Activated naive CD4-positive, alpha-beta T cell treated with anti-CD3 and anti-CD28 coated beads, Interleukin-2, amount 10 ng/mL, durations not matched to agents 7 days and 5 days (primary cell): ENCODE measurements at regions not wholly inside any gene's neighbourhood (a gene's known extent, or its start where the extent isn't known, plus 50 kb on each side); places are given as distances from the start of the nearest gene placed in this dataset.

Experiments used
- CTCF ChIA-PET: fragments of 350-600 bp; sonication (Branson Sonifier 250); formaldehyde crosslinking; loops from one replicate; lab custom pipeline; 2021; ENCODE audit warnings: antibody characterized with exemption; lab: Charles Lee
- DNase-seq: peaks from one replicate; pipeline ENCODE4 v3.0.0-alpha.2; 2020
- H3K27ac Mint-ChIP-seq: one replicate; pipeline ENCODE4 v1.8.0; 2021; ENCODE audit warnings: mild to moderate bottlenecking, moderate library complexity, mixed read lengths
- H3K27me3 Mint-ChIP-seq: one replicate; pipeline ENCODE4 v1.8.0; 2021; ENCODE audit warnings: mild to moderate bottlenecking, mixed read lengths
- H3K36me3 Mint-ChIP-seq: one replicate; pipeline ENCODE4 v1.8.0; 2021; ENCODE audit warnings: mixed read lengths
- H3K4me1 Mint-ChIP-seq: one replicate; pipeline ENCODE4 v1.8.0; 2021; ENCODE audit warnings: mixed read lengths
- H3K4me3 Mint-ChIP-seq: one replicate; pipeline ENCODE4 v1.8.0; 2021; ENCODE audit warnings: mild to moderate bottlenecking, moderate library complexity, mixed read lengths
- H3K9me3 Mint-ChIP-seq: one replicate; pipeline ENCODE4 v1.8.0; 2021; ENCODE audit warnings: mixed read lengths

DNA sequence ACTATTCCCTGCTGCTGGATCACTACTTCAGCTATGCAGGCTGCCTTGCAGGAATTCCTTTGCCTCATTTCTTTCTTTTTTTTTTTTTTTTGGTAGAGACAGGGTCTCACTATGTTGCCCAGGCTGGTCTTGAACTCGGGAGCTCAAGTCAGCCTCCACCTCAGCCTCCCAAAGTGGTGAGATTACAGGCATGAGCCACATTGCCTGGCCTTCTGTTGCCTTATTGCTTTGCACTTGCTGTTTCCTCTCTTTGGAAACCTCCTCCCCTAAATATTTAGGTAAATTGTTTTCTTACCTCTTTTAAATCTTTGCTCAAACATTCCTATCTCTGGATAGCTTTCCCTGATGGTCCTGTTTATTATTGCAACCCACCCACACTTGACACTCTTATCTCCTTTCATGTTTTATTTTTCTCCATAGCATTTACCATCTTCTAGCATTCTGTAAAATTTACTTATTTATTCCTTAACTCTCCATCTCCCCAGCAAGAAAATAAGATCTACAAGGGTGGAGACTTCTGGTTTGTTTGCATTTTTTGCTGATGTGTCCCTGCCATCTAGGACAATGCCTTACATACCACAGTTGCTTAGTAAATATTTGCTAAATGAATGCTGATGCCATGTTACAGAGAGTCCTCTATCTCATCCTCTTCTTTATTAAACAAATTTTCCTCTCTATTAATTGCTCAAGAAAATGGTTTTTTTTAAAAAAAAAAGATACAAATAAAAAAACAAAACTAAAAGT is 134.8 kb downstream of the P2RY1 start:
- CTCF ChIA-PET, result no interaction called here
- Mint-ChIP-seq H3K4me3 (no peak overlapping the region), H3K27ac (no peak overlapping the region), H3K9me3 (no peaks in the 10 kb centered on the region), H3K27me3 (no peaks in the 10 kb centered on the region), H3K36me3 (no peaks in the 10 kb centered on the region), H3K4me1 (no peaks in the 10 kb centered on the region)
- DNase-seq, result no peak

DNA sequence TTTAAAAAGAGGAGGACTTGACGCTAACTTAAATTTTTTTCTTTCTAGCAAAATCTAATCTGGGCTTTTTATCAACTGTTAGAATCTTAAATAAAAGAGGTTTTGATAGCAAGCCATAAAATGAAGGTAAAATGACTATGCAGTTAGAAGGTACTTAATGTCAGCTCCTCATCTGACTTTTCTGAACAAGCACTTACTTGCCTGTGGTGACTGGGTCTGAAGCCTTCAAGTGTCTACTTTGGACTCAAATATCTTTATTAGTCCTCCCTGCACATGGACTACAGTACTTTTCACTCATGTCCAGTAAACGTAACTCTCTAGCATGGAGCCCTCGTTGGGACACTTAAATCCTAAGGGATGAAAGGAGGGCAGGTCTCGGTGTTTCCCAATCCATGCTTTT is 135.9 kb downstream of the P2RY1 start:
- no peak overlapping the region for H3K4me3 Mint-ChIP-seq
- no peaks in the 10 kb centered on the region for H3K27me3 Mint-ChIP-seq
- no peak overlapping the region for H3K27ac Mint-ChIP-seq
- no peaks in the 10 kb centered on the region for H3K36me3 Mint-ChIP-seq
- CTCF ChIA-PET, result no interaction called here
- H3K9me3 Mint-ChIP-seq, result no peaks in the 10 kb centered on the region
- H3K4me1 Mint-ChIP-seq, result no peaks in the 10 kb centered on the region
- no peak for DNase-seq

DNA sequence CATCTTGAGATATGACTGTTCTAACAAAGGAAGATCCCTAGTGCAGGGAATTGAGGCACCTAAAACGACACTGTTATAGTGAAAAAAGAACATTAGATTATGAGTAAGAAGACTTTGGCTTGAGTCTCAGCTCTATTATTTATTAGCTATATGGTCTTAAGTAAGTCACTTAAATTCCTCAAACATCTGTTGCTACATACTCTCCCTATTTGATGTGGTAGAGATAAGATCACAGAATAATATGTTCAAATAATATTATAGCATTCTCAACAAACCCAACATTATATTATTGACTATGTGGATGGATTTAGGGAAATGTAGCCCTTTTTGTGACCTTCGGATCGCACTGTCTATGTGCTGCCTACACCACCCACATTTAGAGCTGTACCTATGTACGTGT is 136.9 kb downstream of the P2RY1 start:
- Mint-ChIP-seq H3K27me3 (no peaks in the 10 kb centered on the region), H3K4me3 (no peak overlapping the region), H3K9me3 (no peaks in the 10 kb centered on the region), H3K4me1 (no peaks in the 10 kb centered on the region), H3K27ac (no peak overlapping the region), H3K36me3 (no peaks in the 10 kb centered on the region)
- no peak for DNase-seq
- CTCF ChIA-PET, result no interaction called here

DNA sequence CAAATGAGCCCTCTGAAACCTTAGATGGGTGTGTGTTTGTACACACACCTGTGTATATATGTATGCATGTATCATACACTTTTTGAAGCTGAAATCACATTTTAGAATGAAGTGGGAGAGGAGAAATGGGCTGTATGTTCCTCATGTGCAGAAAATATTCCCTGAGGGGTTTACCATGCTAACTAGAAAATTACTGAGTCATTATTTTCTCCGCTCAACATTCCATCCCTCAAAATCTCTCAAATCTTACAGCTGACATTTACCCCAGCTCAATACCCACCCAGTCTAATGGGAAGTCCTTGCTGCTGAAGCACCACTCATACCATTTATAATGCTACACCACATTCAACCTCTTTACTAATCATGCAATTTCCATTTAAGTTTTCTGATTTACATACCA is 138.6 kb downstream of the P2RY1 start:
- Mint-ChIP-seq H3K9me3 (no peaks in the 10 kb centered on the region), H3K27ac (no peak overlapping the region), H3K27me3 (peaks cover 3% of the 10 kb centered on the region), H3K36me3 (no peaks in the 10 kb centered on the region), H3K4me3 (no peak overlapping the region), H3K4me1 (no peaks in the 10 kb centered on the region)
- CTCF ChIA-PET, result interaction anchor here (0.5 kb wide), 1 partner anchor 77 kb away, joined by 3 read pairs; no protein-coding TSS in a partner anchor
- no peak for DNase-seq

DNA sequence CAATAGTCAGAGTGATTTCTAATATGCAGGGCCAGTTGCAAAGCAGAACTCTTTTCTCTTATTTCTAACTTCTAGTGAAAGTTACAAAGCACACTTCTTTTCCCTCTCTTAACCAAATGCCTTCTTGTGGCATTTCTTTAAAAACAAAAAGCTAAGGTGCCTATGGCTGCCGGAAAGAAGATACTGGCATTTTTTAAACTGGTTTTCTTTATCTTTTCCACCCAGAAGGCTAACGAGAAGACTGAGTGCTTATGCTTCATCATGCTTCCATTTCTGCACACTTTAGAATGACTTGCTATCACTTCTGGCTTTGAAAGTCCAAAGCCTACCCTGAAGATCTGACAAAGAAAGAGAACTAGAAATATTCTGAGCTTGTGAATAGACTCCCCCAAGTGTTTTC is 141.3 kb downstream of the P2RY1 start:
- Mint-ChIP-seq H3K4me1 (no peaks in the 10 kb centered on the region), H3K4me3 (no peak overlapping the region), H3K36me3 (no peaks in the 10 kb centered on the region), H3K27me3 (peaks cover 5% of the 10 kb centered on the region), H3K27ac (no peak overlapping the region), H3K9me3 (no peaks in the 10 kb centered on the region)
- DNase-seq, result no peak
- CTCF ChIA-PET, result no interaction called here

DNA sequence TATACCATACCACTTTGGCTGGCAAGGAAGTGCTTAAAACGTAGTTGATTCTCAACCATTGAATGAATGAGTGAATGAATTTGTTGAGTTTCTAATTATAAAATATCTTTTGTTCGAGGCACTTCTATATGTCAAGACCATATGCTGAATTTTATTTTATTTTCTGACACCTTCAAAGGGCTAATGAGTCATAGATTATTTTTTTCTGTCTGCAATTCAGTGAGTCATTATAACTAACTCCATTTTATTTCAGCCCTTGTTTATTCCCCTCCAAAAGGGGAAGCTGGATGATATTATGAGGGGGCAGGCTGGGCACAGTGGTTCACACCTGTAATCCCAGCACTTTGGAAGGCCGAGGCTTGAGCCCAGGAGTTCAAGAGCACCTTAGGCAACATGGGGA is 142.4 kb downstream of the P2RY1 start:
- Mint-ChIP-seq H3K4me3 (no peak overlapping the region), H3K36me3 (no peaks in the 10 kb centered on the region), H3K27ac (no peak overlapping the region), H3K9me3 (no peaks in the 10 kb centered on the region), H3K27me3 (peaks cover 5% of the 10 kb centered on the region), H3K4me1 (no peaks in the 10 kb centered on the region)
- CTCF ChIA-PET, result no interaction called here
- DNase-seq, result no peak

DNA sequence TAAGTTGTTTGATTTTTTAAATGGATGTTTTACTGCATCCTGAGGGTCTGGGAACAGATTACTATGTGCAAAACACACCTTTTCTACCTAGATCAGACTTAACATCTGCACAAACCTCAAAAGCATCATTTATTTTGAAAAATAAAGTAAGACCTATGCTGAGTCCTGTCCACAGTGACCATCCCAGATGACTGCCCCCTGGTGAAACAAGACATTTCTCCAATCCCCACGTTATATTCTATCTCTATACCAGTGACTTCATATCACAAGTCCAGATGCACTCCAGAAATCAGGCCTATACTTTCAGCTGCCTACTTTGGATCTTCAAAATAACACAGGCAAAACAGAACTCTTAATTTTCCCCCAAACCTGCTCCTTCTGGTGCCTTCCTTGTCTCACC is 143.2 kb downstream of the P2RY1 start:
- no peaks in the 10 kb centered on the region for H3K36me3 Mint-ChIP-seq
- H3K27ac Mint-ChIP-seq, result no peak overlapping the region
- H3K4me1 Mint-ChIP-seq, result no peaks in the 10 kb centered on the region
- no peak for DNase-seq
- no peaks in the 10 kb centered on the region for H3K9me3 Mint-ChIP-seq
- no peak overlapping the region for H3K4me3 Mint-ChIP-seq
- CTCF ChIA-PET, result no interaction called here
- peaks cover 5% of the 10 kb centered on the region for H3K27me3 Mint-ChIP-seq

DNA sequence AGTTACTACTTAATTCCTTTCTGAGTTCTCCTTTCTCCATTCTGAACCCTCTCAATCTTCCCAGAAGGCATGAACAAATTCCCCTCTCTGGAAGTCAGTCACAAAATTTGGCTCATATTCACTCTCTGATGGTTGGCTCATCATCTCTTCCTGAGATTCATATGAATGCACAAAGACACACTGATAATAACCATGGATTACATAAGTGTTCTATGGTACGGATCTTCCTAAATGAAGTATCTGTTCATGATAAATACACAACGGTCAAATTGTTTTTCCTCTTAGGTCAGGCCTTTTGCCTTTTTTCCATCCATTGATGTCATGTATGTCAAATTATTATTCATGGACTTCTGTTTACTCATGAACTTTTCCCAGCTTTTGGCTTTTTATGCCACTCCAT is 162.6 kb downstream of the P2RY1 start:
- no peak overlapping the region for H3K27ac Mint-ChIP-seq
- H3K27me3 Mint-ChIP-seq, result peaks cover 4% of the 10 kb centered on the region
- H3K4me3 Mint-ChIP-seq, result no peak overlapping the region
- no peaks in the 10 kb centered on the region for H3K9me3 Mint-ChIP-seq
- DNase-seq, result no peak
- CTCF ChIA-PET, result no interaction called here
- no peaks in the 10 kb centered on the region for H3K4me1 Mint-ChIP-seq
- H3K36me3 Mint-ChIP-seq, result no peaks in the 10 kb centered on the region

DNA sequence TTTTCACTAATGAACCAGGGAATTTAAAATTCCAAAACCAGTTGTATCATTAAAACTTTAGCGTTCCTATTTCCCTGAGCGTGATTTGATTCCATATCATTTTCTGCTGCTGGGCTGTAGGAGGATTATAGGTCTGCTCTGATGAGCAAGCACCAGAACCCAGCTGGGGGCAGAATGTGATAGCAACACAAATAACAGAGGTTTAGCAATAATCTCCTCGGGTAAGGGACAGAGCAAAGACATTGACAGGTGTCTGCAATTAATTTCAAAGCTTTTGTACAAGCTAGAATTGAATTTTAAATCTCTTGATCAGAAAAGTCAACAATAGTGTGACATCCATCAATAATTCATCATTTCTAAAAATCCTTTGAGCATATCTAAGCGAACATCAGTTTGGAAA is 163.4 kb upstream of the RAP2B start:
- no peaks in the 10 kb centered on the region for H3K9me3 Mint-ChIP-seq
- CTCF ChIA-PET, result no interaction called here
- peaks cover 4% of the 10 kb centered on the region for H3K27me3 Mint-ChIP-seq
- H3K4me1 Mint-ChIP-seq, result no peaks in the 10 kb centered on the region
- no peak overlapping the region for H3K27ac Mint-ChIP-seq
- no peak overlapping the region for H3K4me3 Mint-ChIP-seq
- H3K36me3 Mint-ChIP-seq, result no peaks in the 10 kb centered on the region
- no peak for DNase-seq

DNA sequence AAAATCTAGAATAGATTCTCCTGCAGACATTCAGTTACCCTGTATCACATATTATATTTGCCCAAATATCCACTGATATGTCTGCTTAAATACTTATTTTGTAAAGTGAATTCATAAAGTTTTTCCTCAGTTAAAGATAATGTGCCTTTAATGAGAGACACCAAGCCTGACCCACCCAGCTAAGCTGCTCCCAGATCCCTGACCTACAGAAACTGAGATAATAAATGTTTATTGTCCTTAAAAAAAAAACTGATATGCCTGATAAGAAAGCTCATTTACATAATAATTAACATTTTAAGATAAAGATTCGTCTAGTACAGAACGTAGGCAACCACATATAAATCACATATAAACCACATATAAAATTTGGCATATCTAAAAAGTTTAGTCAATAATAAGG is 161.7 kb upstream of the RAP2B start:
- Mint-ChIP-seq H3K4me1 (no peaks in the 10 kb centered on the region), H3K27me3 (peaks cover 4% of the 10 kb centered on the region), H3K4me3 (no peak overlapping the region), H3K9me3 (no peaks in the 10 kb centered on the region), H3K27ac (no peak overlapping the region), H3K36me3 (no peaks in the 10 kb centered on the region)
- CTCF ChIA-PET, result no interaction called here
- DNase-seq, result no peak

DNA sequence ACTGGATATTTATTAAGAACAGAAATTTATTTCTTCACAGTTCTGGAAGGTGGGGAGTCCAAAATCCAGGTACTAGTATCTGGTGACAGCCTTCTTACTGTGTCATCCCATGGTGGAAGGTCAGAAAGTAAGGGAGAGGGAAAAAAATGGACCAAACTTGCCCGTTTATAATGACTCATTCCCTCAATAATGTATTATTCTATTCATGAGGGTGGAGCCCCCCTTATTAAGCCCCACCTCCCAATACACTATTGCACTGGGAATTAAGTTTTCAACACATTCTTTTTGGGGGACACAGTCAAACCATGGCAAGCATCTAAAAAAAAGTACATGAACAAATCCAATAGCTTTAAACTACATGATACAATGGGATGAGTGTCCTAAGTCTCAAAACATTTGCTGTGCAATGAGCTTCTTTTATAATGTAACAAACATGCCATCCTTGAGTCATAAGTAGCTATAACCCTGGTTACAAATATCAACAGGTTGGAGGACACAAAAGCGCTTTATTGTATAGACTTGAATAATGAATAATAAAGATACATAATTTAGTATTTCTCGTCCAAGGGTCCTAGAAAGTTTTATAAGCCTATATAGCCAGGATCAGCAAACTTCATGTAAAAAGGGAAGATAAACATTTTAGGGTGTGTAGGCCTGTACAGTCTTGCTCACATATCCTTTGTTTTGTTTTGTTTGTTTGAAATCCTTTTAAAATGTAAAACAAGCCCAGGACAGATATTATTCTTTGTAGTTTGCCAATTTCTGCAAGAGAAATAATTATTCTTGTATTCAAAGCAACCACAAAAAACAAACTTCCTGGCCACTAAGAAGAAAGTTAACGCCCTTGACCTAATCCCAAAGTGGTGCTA is 160.6 kb upstream of the RAP2B start:
- no peaks in the 10 kb centered on the region for H3K27me3 Mint-ChIP-seq
- no peak overlapping the region for H3K27ac Mint-ChIP-seq
- no peaks in the 10 kb centered on the region for H3K9me3 Mint-ChIP-seq
- H3K4me1 Mint-ChIP-seq, result no peaks in the 10 kb centered on the region
- no peak overlapping the region for H3K4me3 Mint-ChIP-seq
- H3K36me3 Mint-ChIP-seq, result no peaks in the 10 kb centered on the region
- CTCF ChIA-PET, result no interaction called here
- no peak for DNase-seq

DNA sequence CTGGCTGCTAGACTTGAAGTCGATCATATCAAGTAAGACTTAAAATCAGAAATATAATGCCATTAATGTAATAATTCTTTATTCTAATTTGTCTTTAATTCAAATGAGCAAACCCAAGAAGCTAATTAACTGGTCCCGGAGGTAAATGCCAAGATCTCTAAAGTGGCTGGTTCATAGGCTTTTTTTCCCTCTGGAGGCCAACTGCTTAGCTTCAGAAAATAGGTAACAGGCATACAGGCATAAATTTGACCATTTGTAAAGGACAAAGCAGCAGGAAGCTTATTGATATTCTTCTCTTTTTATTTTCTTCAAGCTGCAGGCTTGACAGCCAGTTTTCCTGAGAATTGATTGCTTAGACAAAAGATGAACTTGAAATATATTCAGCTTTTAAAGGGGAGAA is 158.6 kb upstream of the RAP2B start:
- CTCF ChIA-PET, result no interaction called here
- no peaks in the 10 kb centered on the region for H3K27me3 Mint-ChIP-seq
- H3K4me3 Mint-ChIP-seq, result no peak overlapping the region
- no peak overlapping the region for H3K27ac Mint-ChIP-seq
- H3K36me3 Mint-ChIP-seq, result no peaks in the 10 kb centered on the region
- H3K9me3 Mint-ChIP-seq, result no peaks in the 10 kb centered on the region
- no peak for DNase-seq
- no peaks in the 10 kb centered on the region for H3K4me1 Mint-ChIP-seq

DNA sequence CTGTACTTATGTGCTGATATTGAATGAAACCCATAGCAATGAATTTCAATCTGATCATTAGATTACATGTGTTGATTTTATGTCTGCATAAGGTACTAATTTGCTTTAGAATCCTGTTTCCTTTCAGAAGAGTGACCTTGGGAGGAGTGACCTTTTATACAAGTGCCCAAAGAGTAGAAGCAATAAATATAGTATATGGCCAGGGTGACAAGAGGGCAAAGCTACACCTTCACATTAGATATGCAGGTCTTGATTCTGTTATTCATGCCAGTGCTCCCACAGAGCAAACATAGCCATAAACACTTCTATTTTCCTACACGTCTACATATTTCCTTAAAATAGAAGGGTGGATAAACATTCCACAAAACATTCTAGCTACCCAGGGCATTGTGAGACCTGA is 158.2 kb upstream of the RAP2B start:
- H3K4me3 Mint-ChIP-seq, result no peak overlapping the region
- no peaks in the 10 kb centered on the region for H3K36me3 Mint-ChIP-seq
- H3K27me3 Mint-ChIP-seq, result no peaks in the 10 kb centered on the region
- no peak for DNase-seq
- H3K9me3 Mint-ChIP-seq, result no peaks in the 10 kb centered on the region
- no peaks in the 10 kb centered on the region for H3K4me1 Mint-ChIP-seq
- no peak overlapping the region for H3K27ac Mint-ChIP-seq
- CTCF ChIA-PET, result no interaction called here

DNA sequence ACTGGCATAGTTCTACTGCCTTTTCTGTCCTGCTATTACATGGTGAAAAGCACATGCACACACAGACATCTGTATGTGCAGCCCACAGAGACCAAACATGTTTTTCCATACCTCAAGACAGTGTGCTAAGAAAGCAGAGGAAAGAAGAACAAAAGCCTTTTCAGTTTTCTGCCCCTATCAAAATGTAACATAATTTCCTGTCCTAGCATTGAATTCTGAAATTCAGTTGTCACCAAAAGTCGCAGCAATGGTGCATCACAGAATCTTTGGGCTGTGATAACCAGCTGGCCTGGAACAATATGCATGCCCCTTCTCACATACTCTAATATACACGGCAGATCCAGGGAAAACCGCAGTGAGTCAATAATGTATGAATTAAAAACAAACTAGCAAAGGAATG is 153.8 kb upstream of the RAP2B start:
- Mint-ChIP-seq H3K36me3 (no peaks in the 10 kb centered on the region), H3K4me1 (no peaks in the 10 kb centered on the region)
- no peak for DNase-seq

DNA sequence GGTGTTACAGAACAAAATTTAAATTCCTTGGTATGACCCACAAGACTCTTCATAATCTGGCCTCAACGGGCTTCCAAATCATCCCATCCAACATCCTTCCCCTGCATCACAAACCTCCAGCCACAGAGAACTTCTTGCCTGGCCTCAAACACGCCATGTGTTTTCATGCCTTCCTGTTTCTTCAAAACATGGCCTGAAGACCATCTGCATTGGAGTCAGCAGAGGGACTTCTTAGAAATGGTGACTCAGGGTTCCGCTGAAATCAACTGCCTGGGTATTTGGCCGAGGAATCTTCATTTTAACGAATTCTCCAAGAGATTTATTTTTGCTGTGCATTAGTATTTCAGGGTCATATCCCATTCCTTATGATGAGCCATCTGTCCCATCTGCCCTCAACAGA is 138.1 kb upstream of the RAP2B start:
- Mint-ChIP-seq H3K4me3 (no peak overlapping the region), H3K36me3 (no peaks in the 10 kb centered on the region), H3K27ac (no peak overlapping the region), H3K27me3 (peaks cover 17% of the 10 kb centered on the region), H3K4me1 (no peaks in the 10 kb centered on the region), H3K9me3 (no peaks in the 10 kb centered on the region)
- no peak for DNase-seq
- CTCF ChIA-PET, result interaction anchor here (0.6 to 1.1 kb wide), 2 partner anchors 19 to 746 kb away, joined by 3 read pairs; no protein-coding TSS in a partner anchor

More for the DNA sequence above, 153.8 kb upstream of the RAP2B start:
- H3K9me3 Mint-ChIP-seq, result no peaks in the 10 kb centered on the region
- H3K27me3 Mint-ChIP-seq, result no peaks in the 10 kb centered on the region
- CTCF ChIA-PET, result no interaction called here
- no peak overlapping the region for H3K27ac Mint-ChIP-seq
- H3K4me3 Mint-ChIP-seq, result no peak overlapping the region
